ENCODE measurements at regions not wholly inside any gene's neighbourhood (a gene's known extent, or its start where the extent isn't known, plus 50 kb on each side); places are given as distances from the start of the nearest gene placed in this dataset.

DNA sequence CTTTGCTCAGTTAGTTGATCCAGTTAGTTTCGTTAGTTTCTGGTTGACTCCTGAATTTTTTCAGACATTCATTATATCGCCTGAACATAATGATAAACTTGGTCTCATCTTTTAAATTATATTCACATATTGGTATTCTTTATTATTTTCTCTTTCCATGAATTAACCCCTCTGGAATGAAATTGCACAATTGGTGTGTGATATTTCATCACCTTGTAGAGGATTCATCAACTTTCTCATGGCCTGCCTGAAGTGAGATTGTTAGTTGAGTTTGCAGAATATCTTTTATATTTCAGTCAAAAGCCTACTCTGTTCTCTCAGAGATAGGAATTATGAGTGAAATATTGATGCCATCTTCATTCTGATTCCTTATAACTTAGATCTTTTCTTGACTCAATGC is 1160.6 kb upstream of the AGA start:
- DNase-seq (ENCODE audit: extremely low read depth, insufficient read length): no peak
- Histone ChIP-seq H3K36me3 (ENCODE audit: control insufficient read depth, insufficient read depth, low read length) (no peaks in the 10 kb centered on the region), H3K27me3 (replicated peaks; ENCODE audit: control insufficient read depth, insufficient read depth, low read length) (no peaks in the 10 kb centered on the region), H3K4me3 (replicated peaks; ENCODE audit: low read depth, low read length) (no peak overlapping the region)
- TF ChIP-seq, protein P1, sequence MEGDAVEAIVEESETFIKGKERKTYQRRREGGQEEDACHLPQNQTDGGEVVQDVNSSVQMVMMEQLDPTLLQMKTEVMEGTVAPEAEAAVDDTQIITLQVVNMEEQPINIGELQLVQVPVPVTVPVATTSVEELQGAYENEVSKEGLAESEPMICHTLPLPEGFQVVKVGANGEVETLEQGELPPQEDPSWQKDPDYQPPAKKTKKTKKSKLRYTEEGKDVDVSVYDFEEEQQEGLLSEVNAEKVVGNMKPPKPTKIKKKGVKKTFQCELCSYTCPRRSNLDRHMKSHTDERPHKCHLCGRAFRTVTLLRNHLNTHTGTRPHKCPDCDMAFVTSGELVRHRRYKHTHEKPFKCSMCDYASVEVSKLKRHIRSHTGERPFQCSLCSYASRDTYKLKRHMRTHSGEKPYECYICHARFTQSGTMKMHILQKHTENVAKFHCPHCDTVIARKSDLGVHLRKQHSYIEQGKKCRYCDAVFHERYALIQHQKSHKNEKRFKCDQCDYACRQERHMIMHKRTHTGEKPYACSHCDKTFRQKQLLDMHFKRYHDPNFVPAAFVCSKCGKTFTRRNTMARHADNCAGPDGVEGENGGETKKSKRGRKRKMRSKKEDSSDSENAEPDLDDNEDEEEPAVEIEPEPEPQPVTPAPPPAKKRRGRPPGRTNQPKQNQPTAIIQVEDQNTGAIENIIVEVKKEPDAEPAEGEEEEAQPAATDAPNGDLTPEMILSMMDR (IDR thresholded peaks at IDR 0.05; ENCODE audit: insufficient read depth, low read length, poor library complexity, severe bottlenecking): no peak

DNA sequence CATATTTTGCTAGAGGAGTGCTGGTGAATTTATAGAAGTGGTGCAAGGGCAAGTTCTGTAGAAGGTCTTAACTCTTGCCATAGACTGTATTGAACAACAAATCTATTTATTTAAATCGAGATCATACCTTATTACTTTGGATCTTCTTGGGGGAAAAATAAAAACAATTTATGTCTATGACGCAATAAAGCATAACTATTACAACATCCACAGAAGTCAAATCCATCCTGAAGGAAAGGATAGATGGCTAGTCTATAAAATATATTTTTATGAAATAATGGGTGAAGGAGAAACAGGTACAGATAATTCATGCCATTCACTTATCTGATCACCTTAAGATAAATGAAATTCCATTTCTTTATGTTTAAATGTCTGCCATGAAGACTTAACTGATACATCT is 1168.8 kb upstream of the AGA start:
- H3K4me3 ChIP-seq (replicated peaks; ENCODE audit: low read depth, low read length): no peak overlapping the region
- no peaks in the 10 kb centered on the region for H3K36me3 ChIP-seq (ENCODE audit: control insufficient read depth, insufficient read depth, low read length)
- TF ChIP-seq, protein P1 (IDR thresholded peaks at IDR 0.05; ENCODE audit: insufficient read depth, low read length, poor library complexity, severe bottlenecking): no peak
- H3K27me3 ChIP-seq (replicated peaks; ENCODE audit: control insufficient read depth, insufficient read depth, low read length): no peaks in the 10 kb centered on the region
- DNase-seq (ENCODE audit: extremely low read depth, insufficient read length): no peak

DNA sequence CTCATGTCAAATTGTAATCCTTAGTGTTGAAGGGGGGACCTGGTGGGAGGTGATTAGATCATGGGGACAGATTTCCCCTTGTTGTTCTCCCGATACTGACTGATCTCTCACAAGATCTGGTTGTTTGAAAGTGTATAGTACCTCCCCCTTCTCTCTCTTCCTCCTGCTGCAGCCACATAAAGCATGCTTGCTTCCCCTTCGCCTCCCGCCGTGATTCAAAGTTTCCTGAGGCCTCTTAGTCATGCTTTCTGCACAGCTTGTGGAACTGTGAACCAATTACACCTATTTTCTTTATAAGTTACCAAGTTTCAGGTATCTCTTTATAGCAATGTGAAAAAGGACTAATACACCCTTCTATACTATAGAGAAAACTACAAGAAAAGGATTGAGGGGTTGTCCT is 1170.5 kb upstream of the AGA start:
- no peak for DNase-seq (ENCODE audit: extremely low read depth, insufficient read length)
- H3K4me3 ChIP-seq (replicated peaks; ENCODE audit: low read depth, low read length): no peak overlapping the region
- TF ChIP-seq, protein P1 (IDR thresholded peaks at IDR 0.05; ENCODE audit: insufficient read depth, low read length, poor library complexity, severe bottlenecking): no peak
- no peaks in the 10 kb centered on the region for H3K36me3 ChIP-seq (ENCODE audit: control insufficient read depth, insufficient read depth, low read length)
- no peaks in the 10 kb centered on the region for H3K27me3 ChIP-seq (replicated peaks; ENCODE audit: control insufficient read depth, insufficient read depth, low read length)

DNA sequence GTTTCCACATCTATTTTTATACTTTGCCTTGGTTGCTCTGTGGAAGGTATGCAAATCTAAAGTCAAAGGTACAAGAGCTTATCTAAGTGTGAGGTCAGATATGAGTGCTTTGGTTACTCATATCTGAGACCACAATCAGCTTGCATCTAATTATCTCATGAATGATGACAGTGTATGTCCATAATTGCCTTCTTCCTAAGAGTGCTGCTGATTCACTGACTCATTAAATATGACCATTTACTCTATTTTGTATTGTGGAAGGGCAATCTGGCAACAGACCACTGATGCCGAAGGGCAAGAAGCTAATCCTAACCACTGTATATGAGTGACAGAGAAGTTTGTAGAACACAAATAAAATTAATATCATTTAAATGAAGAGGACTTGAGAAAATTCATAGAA is 1190.2 kb upstream of the AGA start:
- DNase-seq (ENCODE audit: extremely low read depth, insufficient read length): no peak
- Histone ChIP-seq H3K27me3 (replicated peaks; ENCODE audit: control insufficient read depth, insufficient read depth, low read length) (no peaks in the 10 kb centered on the region), H3K36me3 (ENCODE audit: control insufficient read depth, insufficient read depth, low read length) (no peaks in the 10 kb centered on the region), H3K4me3 (replicated peaks; ENCODE audit: low read depth, low read length) (no peak overlapping the region)
- TF ChIP-seq, protein P1 (IDR thresholded peaks at IDR 0.05; ENCODE audit: insufficient read depth, low read length, poor library complexity, severe bottlenecking): no peak

GRCh38 chr4:178633263-178633662 is 1191.0 kb upstream of the AGA start:
- TF ChIP-seq, protein P1 (IDR thresholded peaks at IDR 0.05; ENCODE audit: insufficient read depth, low read length, poor library complexity, severe bottlenecking): no peak
- no peak for DNase-seq (ENCODE audit: extremely low read depth, insufficient read length)
- no peaks in the 10 kb centered on the region for H3K36me3 ChIP-seq (ENCODE audit: control insufficient read depth, insufficient read depth, low read length)

DNA sequence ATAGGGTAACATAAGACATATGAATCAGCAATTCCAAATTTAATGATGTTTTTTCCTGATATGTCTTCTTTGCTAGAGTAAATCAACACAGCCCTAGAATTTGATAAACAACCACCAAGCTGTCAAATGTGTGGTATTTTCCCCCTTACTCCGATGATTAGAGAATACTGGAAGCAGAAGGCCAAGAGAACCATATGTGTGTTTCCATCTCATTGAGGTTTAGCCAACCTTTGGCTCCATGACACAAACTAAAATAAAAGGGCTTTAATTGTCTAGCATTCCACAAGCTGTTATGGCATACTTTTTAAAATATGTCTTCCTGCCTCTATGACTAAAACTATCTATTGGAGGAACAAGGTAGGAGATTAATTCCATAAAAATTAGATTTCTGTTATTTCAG is 1222.4 kb upstream of the AGA start:
- Histone ChIP-seq H3K4me3 (replicated peaks; ENCODE audit: low read depth, low read length) (no peak overlapping the region), H3K36me3 (ENCODE audit: control insufficient read depth, insufficient read depth, low read length) (no peaks in the 10 kb centered on the region), H3K27me3 (replicated peaks; ENCODE audit: control insufficient read depth, insufficient read depth, low read length) (no peaks in the 10 kb centered on the region)
- TF ChIP-seq, protein P1 (IDR thresholded peaks at IDR 0.05; ENCODE audit: insufficient read depth, low read length, poor library complexity, severe bottlenecking): no peak
- no peak for DNase-seq (ENCODE audit: extremely low read depth, insufficient read length)

More at GRCh38 chr4:178633263-178633662, 1191.0 kb upstream of the AGA start:
- H3K4me3 ChIP-seq (replicated peaks; ENCODE audit: low read depth, low read length): no peak overlapping the region
- H3K27me3 ChIP-seq (replicated peaks; ENCODE audit: control insufficient read depth, insufficient read depth, low read length): no peaks in the 10 kb centered on the region
